ENCODE measurements at regions not wholly inside any gene's neighbourhood (a gene's known extent, or its start where the extent isn't known, plus 50 kb on each side); places are given as distances from the start of the nearest gene placed in this dataset.

DNA sequence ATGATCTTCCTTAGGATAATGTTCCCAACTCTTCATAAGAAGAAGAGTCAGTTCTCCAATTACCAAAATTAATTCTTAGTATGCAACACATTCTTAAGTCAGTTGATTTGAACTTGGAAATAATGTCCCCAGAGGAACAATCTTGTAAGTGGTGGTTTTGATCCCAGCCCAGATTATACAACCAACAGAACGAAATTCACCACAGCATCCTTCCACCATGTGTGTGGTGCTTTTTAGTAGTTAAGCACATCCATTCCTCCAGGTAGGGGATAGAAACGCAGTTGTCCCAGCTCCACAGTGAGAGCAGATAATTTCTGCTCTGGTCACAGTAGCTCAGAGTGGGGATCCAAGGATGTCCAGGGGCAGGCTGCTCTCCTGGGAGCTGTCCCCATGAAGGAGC is 161.7 kb upstream of the SLC39A10 start:
- DNase-seq, result no peak

DNA sequence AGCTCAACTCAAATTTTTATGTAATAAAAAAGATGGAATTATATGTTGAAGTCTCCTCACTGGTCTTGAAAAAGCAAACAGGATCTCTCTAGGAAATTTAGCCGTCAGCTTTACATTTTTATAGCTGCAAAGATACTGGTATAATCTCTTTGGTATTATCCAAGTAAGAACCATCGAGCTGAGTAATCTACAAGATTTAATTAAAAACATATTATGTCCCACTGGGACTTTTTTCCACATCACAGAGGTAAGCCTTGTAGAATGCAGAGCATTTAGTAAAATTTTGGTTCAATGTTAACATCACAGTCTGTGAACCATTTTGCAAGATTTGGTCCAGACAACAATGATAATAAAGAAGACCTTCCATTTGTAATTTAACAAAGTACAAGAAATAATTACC is 162.6 kb upstream of the SLC39A10 start:
- no peak for DNase-seq

DNA sequence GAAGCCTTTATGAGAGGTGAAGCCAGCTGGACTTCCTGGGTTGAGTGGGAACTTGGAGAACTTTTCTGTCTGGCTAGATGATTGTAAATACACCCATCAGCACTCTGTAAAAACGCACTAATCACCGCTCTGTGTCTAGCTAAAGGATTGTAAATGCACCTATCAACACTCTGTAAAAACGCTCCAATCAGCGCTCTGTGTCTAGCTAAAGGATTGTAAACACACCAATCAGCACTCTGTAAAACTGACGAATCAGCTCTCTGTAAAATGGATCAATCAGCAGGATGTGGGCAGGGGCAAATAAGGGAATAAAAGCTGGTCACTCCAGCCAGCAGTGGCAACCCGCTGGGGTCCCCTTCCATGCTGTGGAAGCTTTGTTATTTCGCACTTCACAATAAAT is 163.6 kb upstream of the SLC39A10 start:
- no peak for DNase-seq

DNA sequence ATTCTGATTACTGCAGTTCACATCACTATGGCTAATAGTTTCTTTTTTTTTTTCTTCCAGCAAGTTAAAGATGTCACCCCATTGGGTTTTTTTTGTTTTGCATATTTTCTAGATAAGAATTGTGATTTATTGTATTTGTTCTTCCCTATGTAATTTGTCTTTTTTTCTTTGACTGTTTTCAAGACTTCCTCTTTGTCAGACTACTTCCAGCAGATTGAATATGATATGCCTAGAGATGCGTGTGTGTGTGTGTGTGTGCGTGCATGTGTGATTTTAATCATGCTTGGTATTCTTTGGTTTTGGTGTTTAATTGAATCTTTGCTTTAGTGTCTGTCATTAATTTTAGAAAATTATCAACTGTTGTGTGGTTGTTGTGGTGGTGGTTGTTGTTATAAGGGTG is 166.7 kb upstream of the SLC39A10 start:
- no peak for DNase-seq

DNA sequence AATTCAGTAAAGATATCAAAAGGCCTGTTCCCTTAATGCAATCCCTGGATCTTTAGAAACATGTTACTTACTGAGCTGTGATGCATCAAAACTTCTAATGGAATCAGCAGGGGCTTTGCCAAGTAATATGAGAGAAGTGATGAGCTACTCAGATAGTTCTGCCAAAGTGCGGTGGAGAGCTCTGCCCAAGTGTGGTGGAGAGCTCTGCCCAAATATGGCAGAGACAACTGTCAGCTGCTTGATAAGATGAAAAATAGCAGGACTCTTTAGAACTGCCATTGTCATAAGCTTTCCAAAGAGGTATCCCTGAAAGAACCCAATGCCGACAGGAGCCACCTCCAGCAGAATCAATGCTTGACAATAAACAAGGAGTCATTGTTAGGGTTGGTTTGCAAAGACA is 167.9 kb upstream of the SLC39A10 start:
- DNase-seq, result no peak

DNA sequence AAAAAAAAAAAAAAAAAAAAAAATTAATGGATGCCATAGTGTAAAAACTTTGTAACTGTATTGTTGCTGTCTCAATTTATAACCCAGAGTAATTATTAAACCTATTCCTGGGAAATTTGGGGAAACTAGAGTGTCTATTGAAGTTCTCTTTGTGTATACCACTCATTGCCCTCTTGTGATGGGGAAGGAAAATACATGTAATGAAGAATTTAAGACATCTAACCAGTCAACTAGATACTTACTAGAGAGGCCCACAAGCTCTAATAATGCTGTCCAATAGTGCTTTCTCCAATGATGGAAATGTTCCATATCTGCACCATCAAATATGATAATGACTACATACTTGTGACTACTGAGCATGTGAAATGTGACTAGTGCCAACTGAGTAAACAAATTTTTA is 168.5 kb upstream of the SLC39A10 start:
- no peak for DNase-seq

DNA sequence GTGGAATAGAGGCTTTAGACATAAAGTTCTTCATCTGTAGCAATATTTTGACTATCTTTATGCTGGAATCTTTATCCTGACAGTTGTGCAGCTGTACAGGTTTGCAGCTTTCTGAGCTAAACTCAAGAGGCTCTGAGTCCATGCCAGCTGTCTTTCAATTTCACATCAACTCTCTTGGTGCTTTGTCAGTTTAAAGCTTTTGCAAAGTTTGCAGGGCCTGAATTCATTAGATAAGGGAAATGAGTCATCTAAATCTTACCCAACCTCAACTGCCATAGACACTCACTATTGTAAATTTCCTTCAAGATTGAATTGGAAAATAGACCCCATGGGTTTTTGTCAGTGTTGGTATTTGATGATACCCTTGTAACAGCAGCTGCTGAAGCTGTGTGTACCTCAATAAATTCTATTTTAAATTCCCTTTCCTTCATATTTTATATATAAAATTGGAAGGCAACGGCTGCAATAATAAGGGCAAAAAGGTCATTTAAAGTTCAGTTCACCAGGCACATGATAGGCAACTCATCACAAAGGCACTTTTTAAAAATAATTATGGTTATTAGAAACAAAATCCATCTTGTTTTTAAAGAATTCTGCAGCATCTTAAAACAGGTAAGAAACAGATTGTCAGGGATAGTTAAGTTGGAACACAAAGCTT is 169.9 kb upstream of the SLC39A10 start:
- no peak for DNase-seq

DNA sequence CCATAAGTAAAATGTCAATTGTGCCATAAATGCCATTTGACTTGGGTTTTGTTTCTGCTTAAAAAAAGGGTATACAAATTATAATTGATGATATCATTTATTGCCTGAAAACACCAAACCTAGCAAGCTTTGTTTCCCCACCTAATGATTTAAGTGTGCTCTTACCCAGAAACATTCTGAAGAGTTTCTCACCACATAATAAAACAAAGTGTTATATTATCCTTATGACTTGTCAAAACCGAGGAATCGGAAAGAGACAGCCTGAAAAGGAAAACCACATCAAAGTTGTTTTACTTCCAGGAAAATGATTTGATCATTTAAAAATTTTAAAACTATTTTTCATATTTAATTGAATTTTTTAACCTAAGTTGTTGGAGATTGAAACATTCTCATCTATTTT is 170.5 kb upstream of the SLC39A10 start:
- DNase-seq, result no peak

DNA sequence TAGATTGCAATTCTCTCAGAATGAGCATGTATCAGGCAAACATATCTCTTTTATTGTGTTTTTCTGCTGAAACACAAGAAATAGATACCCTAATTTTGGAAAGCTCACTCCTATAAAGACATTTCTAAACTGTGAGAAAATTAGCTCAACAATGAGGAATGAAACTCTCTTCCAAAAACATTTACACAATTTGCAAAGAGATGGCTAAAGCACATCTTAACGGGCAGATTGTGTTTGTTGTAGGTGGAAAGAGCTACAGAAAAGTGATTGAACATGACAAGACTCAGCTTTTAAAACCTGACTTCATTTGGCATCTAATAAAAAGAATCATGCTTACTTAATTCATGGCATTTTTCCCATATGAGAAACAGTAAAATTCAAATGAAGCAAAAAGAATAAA is 175.0 kb upstream of the SLC39A10 start:
- no peak for DNase-seq

DNA sequence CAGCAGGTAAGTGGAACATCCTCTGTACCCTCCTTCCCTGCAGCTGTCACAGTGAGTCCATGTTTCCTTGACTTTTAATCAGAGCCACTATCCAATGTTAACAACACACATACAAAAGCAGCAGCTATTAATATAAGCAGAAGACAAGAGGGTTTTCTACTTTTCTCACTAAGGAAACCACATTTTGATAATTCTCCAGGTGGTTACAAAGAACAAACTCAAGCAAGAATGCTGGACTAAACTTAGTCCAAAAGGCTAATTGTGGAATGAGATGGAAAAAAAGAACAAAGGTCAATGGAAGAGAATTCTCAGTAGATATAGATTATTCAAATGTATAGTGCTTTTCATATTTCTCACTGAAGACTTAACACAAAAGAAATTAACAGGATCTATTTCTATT is 176.9 kb upstream of the SLC39A10 start:
- DNase-seq, result no peak

DNA sequence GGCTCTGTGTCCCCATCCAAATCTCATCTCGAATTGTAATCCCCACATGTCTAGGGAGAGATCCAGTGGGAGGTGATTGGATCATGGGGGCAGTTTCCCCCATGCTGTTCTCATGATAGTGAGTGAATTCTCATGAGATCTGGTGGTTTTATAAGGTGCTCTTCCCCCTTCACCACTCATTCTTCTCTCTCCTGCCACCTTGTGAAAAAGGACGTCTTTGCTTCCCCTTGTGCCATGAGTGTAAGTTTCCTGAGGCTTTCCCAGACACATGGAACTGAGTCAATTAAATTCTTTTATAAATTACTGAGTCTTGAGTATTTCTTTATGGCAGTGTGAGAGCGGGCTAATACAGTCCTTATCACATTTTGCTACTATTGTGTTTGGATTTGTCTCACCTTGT is 177.6 kb upstream of the SLC39A10 start:
- DNase-seq, result no peak

DNA sequence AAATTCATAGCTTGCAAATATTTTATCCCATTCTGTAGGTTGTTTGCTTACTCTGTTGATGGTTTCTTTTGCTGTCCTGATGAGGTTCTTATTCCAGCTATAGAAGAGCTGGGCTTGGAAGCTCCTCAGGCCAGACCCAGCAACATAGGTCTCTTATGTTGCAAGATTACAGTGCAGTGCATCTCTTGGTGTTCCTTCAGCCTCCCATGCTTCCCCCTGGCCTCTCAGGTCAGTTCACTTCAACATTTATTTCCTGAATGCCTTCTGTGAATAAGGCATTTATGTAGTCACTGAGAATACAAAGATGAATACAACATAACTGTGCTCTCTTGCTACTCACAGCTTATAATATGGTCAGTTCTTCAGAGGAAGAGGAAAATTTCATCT is 179.0 kb upstream of the SLC39A10 start:
- DNase-seq, result no peak

DNA sequence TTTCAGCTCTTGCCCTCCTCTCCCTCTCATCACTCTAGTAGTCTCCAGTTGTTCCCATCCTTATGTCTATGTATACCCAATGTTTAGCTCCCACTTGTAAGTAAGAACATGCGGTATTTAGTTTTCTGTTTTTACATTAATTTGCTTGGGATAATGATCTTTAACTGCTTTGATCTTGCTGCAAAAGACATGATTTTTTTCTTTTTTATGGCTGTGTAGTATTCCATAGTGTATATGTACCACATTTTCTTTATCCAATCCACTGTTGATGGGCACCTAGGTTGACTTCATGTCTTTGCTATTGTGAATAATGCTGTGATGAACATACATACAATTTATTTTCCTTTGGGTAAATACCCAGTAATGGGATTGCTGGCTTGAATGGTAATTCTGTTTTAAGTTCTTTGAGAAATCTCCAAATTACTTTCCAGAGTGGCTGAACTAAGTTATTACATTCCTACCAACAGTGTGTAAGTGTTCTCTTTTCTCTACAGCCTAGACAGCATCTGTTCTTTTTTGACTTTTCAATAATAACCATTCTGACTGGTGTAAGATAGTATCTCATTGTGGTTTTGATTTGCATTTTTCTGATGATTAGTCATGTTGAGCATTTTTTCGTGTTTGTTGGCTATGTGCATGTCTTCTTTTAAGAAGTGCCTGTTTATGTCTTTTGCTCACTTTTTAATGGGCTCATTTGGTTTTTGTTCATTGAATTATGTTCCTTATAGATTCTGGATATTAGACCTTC is 179.6 kb upstream of the SLC39A10 start:
- DNase-seq, result no peak

DNA sequence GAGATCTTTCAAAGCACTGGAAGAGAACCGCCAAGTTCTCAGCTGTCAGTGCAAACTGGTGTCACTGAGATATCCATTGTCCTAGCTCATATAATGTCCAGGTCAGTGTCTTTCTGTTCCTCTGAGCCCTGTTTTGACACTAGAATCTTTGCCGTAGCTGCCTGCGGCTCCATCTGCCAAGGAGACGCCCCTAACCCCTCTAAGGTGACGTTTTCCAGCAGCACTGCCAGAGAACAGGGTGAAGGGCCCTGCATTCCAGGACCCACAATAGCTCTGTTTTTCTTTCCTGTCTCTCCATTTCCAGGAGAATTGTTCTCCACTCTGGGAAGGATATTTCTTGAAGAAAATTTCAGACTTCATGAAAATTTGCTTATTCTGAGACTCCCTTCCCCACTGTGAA is 181.7 kb upstream of the SLC39A10 start:
- no peak for DNase-seq

DNA sequence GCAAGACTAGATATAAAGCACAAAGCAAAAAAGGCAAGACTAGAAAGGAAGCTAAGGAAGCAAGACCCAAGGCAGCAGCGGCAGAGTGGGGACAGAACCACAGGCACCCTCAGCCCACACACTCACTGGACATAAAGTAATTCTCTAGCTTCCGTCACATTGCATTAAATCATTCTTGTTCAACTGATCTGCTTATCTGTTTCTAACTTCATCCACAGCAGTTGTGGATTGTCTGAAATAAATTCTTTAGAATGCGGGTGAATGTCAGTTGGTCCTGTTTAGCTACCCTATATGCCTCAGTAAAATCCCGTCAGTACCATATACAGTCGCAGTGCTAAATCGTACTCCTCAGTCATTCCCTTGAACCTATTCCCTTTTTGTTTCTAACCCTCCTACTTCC is 183.2 kb upstream of the SLC39A10 start:
- DNase-seq, result no peak

DNA sequence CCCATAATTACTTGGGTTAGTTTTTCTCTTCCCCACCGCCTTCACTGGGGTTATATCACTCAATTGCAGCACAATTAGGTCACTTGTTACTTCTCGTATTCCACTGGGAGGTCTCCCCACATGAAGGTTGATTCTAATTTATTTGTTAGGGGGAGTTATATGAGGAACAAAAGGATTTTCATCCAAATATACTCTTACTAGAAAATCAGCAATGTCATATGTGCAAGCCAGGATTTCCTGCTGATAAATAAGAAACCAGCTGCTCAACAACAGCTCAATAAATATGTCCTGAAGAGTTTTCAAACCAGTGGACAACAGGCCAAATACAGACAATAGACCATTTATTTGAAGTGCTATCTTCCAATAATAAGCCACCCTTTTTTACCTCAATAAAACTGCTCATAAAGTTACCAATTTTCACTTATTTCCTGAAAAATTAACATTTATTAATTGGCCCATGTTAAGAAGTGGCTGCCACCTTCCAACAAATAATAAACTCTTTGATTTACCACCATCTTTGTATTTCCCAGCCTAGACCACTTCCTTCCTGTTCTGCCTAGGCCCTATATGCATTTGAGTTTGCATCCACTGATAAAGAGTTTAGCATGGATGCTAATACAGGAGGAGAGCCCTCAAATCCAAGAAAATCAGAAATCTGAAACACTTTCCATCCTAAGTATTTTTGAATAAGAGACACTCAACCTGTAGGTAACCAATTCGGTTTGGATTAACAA is 184.4 kb upstream of the SLC39A10 start:
- DNase-seq, result no peak

DNA sequence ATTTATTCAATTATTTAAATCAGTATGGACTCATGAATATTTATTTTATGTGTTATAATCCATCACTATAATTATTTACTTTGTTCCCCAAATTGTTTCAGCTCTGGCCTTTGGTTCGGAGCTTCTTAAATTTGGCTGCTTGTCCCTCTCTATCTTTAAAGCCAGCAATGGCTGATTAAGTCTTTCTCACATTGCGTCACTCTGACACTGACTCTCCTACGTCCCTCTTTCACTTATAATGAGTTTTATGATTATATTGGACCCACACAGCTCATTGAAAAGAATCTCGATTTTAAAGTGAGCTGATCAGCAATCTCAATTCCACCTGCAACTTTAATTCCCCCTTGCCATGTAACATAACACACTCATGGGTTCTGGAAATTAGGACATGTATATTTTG is 185.2 kb upstream of the SLC39A10 start:
- DNase-seq, result no peak

DNA sequence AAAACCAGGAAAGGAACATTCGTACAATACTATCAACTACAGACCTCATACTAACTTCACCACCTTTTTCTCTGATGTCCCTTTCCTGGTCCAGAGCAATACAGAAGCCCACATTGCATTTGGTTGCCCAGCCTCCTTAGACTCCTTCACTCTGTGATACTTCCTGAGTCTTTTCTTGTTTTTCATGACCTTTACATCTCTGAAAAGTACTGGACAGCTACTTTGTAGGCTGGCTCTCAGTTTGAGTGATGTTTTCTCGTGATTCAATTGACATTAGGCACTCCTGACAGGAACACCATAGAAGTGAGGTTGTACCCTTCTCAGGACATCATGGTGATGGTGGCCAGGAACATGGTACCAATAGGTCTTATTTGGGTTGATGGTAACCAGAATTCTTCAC is 185.9 kb upstream of the SLC39A10 start:
- DNase-seq, result no peak

DNA sequence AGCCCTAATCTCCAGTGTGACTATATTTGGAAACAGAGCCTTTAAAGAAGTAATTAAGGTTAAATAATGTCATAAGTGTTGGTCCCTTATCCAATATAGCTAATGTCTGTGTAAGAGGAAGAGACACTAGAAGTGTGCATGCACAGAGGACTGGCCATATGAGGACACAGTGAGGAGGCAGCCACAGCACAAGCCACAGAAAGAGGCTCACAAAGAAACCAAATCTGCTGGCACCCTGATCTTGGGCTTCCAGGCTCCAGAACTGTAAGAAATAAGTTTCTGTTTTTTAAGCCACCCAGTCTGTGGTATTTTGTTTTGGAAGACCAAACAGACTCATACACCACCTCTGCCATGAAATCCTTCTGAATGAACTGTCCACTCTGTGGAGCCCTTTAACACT is 186.4 kb upstream of the SLC39A10 start:
- no peak for DNase-seq

DNA sequence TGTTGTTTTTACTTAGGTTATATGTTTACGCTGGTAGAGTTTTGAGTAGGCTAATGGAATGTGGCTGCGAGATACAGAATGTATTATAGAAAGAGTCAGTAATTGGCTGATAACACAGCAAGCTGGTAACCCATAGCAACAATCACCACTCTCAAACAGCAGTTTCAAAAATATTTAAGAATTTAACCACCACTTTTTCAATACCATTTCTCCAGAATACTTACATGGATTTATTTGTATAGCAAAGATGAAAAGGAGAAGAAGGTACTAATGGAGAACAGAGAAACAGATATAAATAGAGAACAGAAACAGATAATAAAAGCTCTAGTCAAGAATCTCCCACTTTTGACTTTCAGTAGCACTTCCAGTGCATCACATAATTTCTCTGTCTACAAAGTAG is 188.3 kb upstream of the SLC39A10 start:
- DNase-seq, result no peak

DNA sequence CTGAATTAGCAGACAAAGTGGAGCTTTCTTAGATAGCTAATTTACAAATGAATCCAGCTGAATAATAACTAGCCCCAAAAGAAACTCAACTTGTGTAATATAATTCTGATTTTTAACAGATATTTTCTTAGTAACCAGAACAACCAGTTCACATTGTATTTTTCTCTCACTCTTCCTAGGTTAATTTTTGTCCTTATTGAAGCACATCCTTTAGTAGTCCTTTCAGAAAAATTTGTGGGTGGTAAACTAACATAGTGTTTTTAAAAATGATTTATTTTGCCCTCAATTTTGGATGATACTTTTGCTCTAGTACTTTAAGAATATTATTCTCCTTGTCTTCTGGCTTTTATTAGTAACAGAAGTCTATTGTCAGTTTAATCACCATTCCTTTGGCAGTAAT is 190.6 kb upstream of the SLC39A10 start:
- DNase-seq, result no peak

DNA sequence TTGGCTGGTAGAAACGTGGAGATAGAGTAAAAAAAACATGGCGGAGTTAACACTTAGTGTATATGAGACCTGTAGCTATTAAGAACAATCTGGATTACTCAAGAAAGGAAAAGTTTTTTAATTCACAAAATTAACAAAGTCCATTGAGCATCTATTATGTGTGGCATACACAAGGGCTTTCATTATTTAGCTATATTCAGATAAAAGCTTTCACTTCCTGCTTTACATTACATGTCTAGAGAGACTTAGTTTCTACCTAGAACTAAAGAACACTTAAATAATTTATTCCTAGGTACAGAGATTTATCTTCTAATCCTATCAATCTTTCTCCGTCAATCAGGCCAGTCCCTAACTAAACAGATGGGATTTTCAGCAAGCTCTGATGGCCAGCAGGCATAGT is 196.0 kb upstream of the SLC39A10 start:
- DNase-seq, result no peak

DNA sequence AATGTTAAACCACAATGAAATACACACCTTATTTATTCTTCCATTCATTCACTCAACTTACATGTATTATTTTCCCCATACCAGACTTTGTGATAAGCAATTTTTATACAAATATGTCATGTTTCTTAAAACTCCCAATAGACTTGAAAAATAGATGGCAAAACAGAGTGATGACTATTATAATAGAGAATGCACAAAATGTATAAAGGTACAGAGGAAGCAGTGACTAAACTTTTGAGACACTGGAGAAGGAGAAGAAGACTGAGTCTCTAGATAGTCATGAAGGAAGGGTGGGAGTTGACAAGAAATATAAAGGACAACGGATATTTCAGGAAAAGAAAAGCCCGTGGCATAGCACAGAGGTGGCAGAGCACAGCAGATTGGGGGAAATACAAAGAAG is 198.1 kb upstream of the SLC39A10 start:
- no peak for DNase-seq

DNA sequence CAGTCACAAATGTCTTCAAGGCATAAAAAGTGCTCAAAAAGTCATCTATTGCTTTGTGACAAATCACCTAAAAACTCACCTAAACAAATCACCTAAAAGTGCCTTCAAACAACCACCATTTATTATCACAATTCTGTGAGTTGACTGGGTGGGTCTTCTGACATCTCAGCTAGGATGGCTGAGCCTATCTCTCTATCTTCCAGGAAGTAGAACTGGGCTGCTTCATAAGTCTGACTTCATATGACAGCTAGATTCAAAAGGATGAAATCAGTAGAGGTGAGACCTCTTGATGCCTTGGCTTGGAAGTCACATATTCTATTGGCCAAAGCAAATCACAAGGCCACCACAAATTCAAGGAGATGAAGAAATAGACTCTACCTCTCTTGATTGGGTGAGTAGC is 199.2 kb upstream of the SLC39A10 start:
- no peak for DNase-seq
